Tibial artery (tissue), 4 donors: ENCODE measurements at regions not wholly inside any gene's neighbourhood (a gene's known extent, or its start where the extent isn't known, plus 50 kb on each side); places are given as distances from the start of the nearest gene placed in this dataset.

Experiments used
- DNase-seq, 2 donors: peaks; one replicate each; pipeline ENCODE4 v3.0.0-alpha.2; 2019
- H3K27ac ChIP-seq, 2 donors: fragments of 200-600 bp; sonication (generic) in 1 of 2; 1 replicate in 1 of 2; 2 replicates in 1 of 2; pipeline ENCODE4 v1.5.1; 2018 to 2019; ENCODE audit warnings: mild to moderate bottlenecking in 1 of 2
- H3K27me3 ChIP-seq, 2 donors: fragments of 200-600 bp; sonication (generic) in 1 of 2; one replicate each; pipeline versions ENCODE4 v1.5.1 to v1.6.0; 2016 to 2019
- H3K36me3 ChIP-seq, 3 donors: fragments of 200-600 bp; sonication (generic) in 2 of 3; one replicate each; pipeline ENCODE4 v1.5.1; 2016 to 2019; ENCODE audit warnings: mild to moderate bottlenecking in 2 of 3
- H3K4me1 ChIP-seq, 4 donors: fragments of 200-600 bp; sonication (generic) in 2 of 4; 1 replicate in 3 of 4; 2 replicates in 1 of 4; pipeline ENCODE4 v1.5.1; 2016 to 2019
- H3K4me3 ChIP-seq, 2 donors: fragments of 200-600 bp; sonication (generic) in 1 of 2; 1 replicate in 1 of 2; 2 replicates in 1 of 2; pipeline ENCODE4 v1.5.1; 2018 to 2019; ENCODE audit warnings: mild to moderate bottlenecking in 2 of 2
- H3K9me3 ChIP-seq, 3 donors: fragments of 200-600 bp; sonication (generic) in 1 of 3; one replicate each; pipeline ENCODE4 v1.5.1; 2016 to 2019
- CTCF ChIP-seq, 2 experiments: fragments of 200-600 bp in 1 of 2; fragments of 450-650 bp in 1 of 2; IDR thresholded peaks; one replicate each; pipeline ENCODE4 v1.5.1; 2017 to 2019; ENCODE audit warnings: antibody characterized with exemption in 2 of 2, mild to moderate bottlenecking in 1 of 2, moderate library complexity in 1 of 2
- intact Hi-C: fragments of 100-400 bp; cut with DNase I; formaldehyde crosslinking; loops from one replicate; pipeline ENCODE4 v1.15.0; 2023; ENCODE audit warnings: low total_unique reads

- H3K36me3 ChIP-seq, result no peaks in the 10 kb centered on the region
- no peaks in the 10 kb centered on the region for H3K9me3 ChIP-seq
- H3K4me1 ChIP-seq, result peaks cover 0 to 29% (median 13%) of the 10 kb centered on the region in 4 donors
- H3K27me3 ChIP-seq, result no peaks in the 10 kb centered on the region
- H3K27ac ChIP-seq, result no peak overlapping the region
- no peak overlapping the region for H3K4me3 ChIP-seq
- intact Hi-C loops, result no loop called here
- TF ChIP-seq CTCF (IDR thresholded peaks at IDR 0.05), result no peak
- no peak for DNase-seq
These were observed 602.9 kb downstream of the TLE1 start for GRCh38 chr9:81086416-81086815.

- TF ChIP-seq CTCF (IDR thresholded peaks at IDR 0.05), result no peak
- Histone ChIP-seq H3K27me3 (no peaks in the 10 kb centered on the region), H3K9me3 (no peaks in the 10 kb centered on the region), H3K27ac (no peak overlapping the region), H3K4me3 (no peak overlapping the region), H3K4me1 (peaks cover 0 to 29% (median 13%) of the 10 kb centered on the region in 4 donors), H3K36me3 (no peaks in the 10 kb centered on the region)
- intact Hi-C loops, result no loop called here
- no peak for DNase-seq
These were observed 605.4 kb downstream of the TLE1 start for GRCh38 chr9:81083854-81084512.

GRCh38 chr9:81083067-81083466 is 606.3 kb downstream of the TLE1 start:
- peak in 1 of 2 experiments; percentile 8 for TF ChIP-seq CTCF (IDR thresholded peaks at IDR 0.05)

GRCh38 chr9:81082221-81082620 is 607.1 kb downstream of the TLE1 start:
- H3K4me1 ChIP-seq, result peaks cover 0 to 29% (median 13%) of the 10 kb centered on the region in 4 donors
- no peaks in the 10 kb centered on the region for H3K27me3 ChIP-seq
- H3K4me3 ChIP-seq, result no peak overlapping the region
- DNase-seq, result no peak
- no peaks in the 10 kb centered on the region for H3K36me3 ChIP-seq
- intact Hi-C loops, result no loop called here
- H3K9me3 ChIP-seq, result no peaks in the 10 kb centered on the region
- TF ChIP-seq CTCF (IDR thresholded peaks at IDR 0.05), result no peak
- H3K27ac ChIP-seq, result no peak overlapping the region

More at GRCh38 chr9:81083067-81083466, 606.3 kb downstream of the TLE1 start:
- intact Hi-C loops, result no loop called here
- DNase-seq, result no peak
- Histone ChIP-seq H3K27ac (no peak overlapping the region), H3K27me3 (no peaks in the 10 kb centered on the region), H3K4me3 (no peak overlapping the region), H3K36me3 (no peaks in the 10 kb centered on the region), H3K9me3 (no peaks in the 10 kb centered on the region), H3K4me1 (peaks cover 0 to 29% (median 13%) of the 10 kb centered on the region in 4 donors)

GRCh38 chr9:81080900-81081299 is 608.4 kb downstream of the TLE1 start:
- Histone ChIP-seq H3K4me1 (peaks cover 0 to 29% (median 13%) of the 10 kb centered on the region in 4 donors), H3K9me3 (no peaks in the 10 kb centered on the region), H3K4me3 (no peak overlapping the region), H3K27ac (no peak overlapping the region), H3K36me3 (no peaks in the 10 kb centered on the region), H3K27me3 (no peaks in the 10 kb centered on the region)
- no peak for DNase-seq
- TF ChIP-seq CTCF (IDR thresholded peaks at IDR 0.05), result no peak
- intact Hi-C loops, result no loop called here
